Fibroblast of villous mesenchyme (primary cell): ENCODE measurements at regions not wholly inside any gene's neighbourhood (a gene's known extent, or its start where the extent isn't known, plus 50 kb on each side); places are given as distances from the start of the nearest gene placed in this dataset.

ENCODE experiments used
- DNase-seq: peaks from one replicate; pipeline ENCODE4 v3.0.0-alpha.2; 2010; ENCODE audit warnings: low read depth
- H3K4me3 ChIP-seq: 2 replicates; pipeline ENCODE4 v1.5.1; 2011; ENCODE audit warnings: low read depth, mild to moderate bottlenecking, low read length
- TF ChIP-seq, protein P1 (sequence below): IDR thresholded peaks from 2 replicates; pipeline ENCODE4 v1.5.1; 2012; ENCODE audit warnings: low read depth, mild to moderate bottlenecking, low read length; ENCODE audit not compliant: insufficient read depth

DNA sequence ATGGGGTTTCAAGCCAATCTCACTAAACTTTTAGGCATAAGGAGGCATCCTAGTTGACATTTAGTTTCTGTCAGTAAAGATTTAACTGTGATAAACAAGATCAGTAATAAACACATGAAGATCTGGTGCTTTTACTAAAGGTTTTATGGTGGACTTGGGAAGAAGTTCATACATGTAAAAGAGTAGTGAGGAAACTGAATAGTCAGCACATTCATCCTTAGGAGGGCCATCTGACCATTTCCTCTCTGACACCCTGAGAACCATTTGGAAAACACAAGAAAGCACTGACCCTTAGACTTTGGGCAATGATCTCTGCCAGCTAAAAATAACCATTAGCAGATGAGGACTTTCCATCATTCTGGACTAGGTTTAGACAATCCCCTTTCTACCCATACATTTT is 1040.9 kb downstream of the AGBL1 start:
- no peak for DNase-seq
- TF ChIP-seq, protein P1, sequence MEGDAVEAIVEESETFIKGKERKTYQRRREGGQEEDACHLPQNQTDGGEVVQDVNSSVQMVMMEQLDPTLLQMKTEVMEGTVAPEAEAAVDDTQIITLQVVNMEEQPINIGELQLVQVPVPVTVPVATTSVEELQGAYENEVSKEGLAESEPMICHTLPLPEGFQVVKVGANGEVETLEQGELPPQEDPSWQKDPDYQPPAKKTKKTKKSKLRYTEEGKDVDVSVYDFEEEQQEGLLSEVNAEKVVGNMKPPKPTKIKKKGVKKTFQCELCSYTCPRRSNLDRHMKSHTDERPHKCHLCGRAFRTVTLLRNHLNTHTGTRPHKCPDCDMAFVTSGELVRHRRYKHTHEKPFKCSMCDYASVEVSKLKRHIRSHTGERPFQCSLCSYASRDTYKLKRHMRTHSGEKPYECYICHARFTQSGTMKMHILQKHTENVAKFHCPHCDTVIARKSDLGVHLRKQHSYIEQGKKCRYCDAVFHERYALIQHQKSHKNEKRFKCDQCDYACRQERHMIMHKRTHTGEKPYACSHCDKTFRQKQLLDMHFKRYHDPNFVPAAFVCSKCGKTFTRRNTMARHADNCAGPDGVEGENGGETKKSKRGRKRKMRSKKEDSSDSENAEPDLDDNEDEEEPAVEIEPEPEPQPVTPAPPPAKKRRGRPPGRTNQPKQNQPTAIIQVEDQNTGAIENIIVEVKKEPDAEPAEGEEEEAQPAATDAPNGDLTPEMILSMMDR = no peak
- H3K4me3 ChIP-seq = no peak overlapping the region

DNA sequence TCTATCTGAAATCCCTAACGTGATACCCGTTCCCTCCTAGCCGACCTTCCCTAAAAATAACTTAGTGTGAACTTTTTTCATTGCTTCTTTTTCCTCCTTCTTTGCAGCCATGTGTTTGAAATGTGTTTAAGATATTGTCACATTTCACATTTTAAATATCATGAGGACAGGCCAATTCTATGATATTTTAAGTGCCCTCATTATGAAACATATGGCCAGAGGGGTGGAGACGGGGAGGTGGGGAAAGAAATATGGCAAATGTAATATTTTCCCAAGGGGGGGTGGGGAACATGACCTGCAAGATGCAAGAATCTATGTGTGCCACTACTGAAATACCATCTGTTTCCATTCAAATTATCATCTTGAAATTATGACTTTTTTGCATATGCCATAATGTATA is 1039.2 kb downstream of the AGBL1 start:
- H3K4me3 ChIP-seq = no peak overlapping the region
- DNase-seq = no peak
- TF ChIP-seq, protein P1 = no peak

DNA sequence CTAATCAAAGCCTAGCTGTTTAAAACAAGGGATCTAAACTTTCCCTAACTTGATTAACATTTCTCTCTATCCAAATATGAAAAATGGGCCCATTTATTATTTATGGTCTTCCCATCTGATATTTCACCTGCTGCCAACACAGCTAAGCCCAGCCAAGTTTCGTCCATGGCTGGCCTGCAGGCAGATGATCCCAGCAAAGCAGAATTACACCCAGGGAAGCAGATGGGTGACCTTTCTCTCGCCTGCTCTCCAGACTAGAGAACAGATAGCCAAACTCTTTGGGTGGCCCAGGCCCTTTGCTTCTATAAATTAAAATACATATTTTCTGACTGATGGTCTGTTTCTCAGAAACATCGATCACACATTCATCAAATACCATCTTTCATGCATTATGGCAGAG is 1038.8 kb downstream of the AGBL1 start:
- no peak for DNase-seq
- H3K4me3 ChIP-seq = no peak overlapping the region
- TF ChIP-seq, protein P1 = no peak

GRCh38 chr15:87115795-87116194 is 1036.1 kb downstream of the AGBL1 start:
- no peak for DNase-seq
- H3K4me3 ChIP-seq = no peak overlapping the region
- TF ChIP-seq, protein P1 = no peak

GRCh38 chr15:87099916-87100315 is 1020.2 kb downstream of the AGBL1 start:
- no peak overlapping the region for H3K4me3 ChIP-seq
- TF ChIP-seq, protein P1 = no peak
- DNase-seq = no peak

GRCh38 chr15:87089551-87089950 is 1009.9 kb downstream of the AGBL1 start:
- DNase-seq = no peak
- H3K4me3 ChIP-seq = no peak overlapping the region
- TF ChIP-seq, protein P1 = no peak

DNA sequence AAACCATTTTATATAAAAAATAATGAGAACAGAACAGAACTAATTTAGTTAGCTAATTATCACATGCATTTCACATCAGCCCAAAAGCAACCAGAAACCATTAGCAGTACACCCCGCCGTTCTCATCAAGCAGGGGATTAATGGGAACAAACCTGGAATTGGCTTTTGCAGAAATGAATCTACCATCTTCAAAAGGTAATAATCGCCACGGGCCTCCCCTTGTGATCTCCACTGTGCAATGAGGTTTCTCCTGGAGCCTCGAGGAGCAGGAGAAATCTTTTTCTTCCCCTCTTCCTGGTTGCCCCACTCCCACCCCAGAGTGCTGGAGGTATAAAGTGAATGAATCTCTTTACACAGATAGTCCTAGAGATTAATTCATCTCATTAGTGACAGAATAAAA is 1003.5 kb downstream of the AGBL1 start:
- no peak overlapping the region for H3K4me3 ChIP-seq
- DNase-seq = no peak
- TF ChIP-seq, protein P1 = no peak
